Adrenal gland (tissue), 9 donors: ENCODE measurements at regions not wholly inside any gene's neighbourhood (a gene's known extent, or its start where the extent isn't known, plus 50 kb on each side); places are given as distances from the start of the nearest gene placed in this dataset.

Experiments
- DNase-seq, 7 donors: peaks; one replicate each; pipeline ENCODE4 v3.0.0-alpha.2; 2019 to 2020
- H3K27ac ChIP-seq, 5 donors: fragments of 200-600 bp; sonication (generic) in 4 of 5; 1 replicate in 3 of 5; 2 replicates in 2 of 5; pipeline versions ENCODE4 v1.5.1 to v1.8.0; 2016 to 2020; ENCODE audit warnings: mild to moderate bottlenecking in 1 of 5
- H3K27me3 ChIP-seq: fragments of 200-600 bp; 2 replicates; pipeline ENCODE4 v1.8.0; 2021
- H3K36me3 ChIP-seq, 2 donors: fragments of 200-600 bp; replicated peaks in 1 of 2; 1 replicate in 1 of 2; 2 replicates in 1 of 2; pipeline versions ENCODE4 v1.5.1 to v1.8.0; 2018 to 2022
- H3K4me1 ChIP-seq, 2 donors: fragments of 200-600 bp; replicated peaks in 1 of 2; 1 replicate in 1 of 2; 2 replicates in 1 of 2; pipeline versions ENCODE4 v1.5.1 to v1.8.0; 2018 to 2021
- H3K4me3 ChIP-seq, 4 donors: fragments of 200-600 bp; sonication (generic) in 3 of 4; one replicate each; pipeline ENCODE4 v1.5.1; 2016 to 2018
- H3K9me3 ChIP-seq, 3 donors: fragments of 200-600 bp; sonication (generic) in 1 of 3; replicated peaks in 1 of 3; 1 replicate in 2 of 3; 2 replicates in 1 of 3; pipeline versions ENCODE4 v1.5.1 to v1.8.0; 2016 to 2021
- CTCF ChIP-seq, 6 experiments: fragments of 450-650 bp in 4 of 6; fragments of 200-600 bp in 2 of 6; sonication (generic) in 1 of 6; IDR thresholded peaks; 1 replicate in 5 of 6; 2 replicates in 1 of 6; pipeline versions ENCODE4 v1.5.1 to v1.8.0; 2016 to 2021; ENCODE audit warnings: antibody characterized with exemption in 6 of 6, mild to moderate bottlenecking in 2 of 6, moderate library complexity in 1 of 6
- POLR2A ChIP-seq, 2 donors: fragments of 450-650 bp; IDR thresholded peaks; one replicate each; pipeline ENCODE4 v1.6.1; 2017; ENCODE audit warnings: antibody characterized with exemption in 2 of 2, mild to moderate bottlenecking in 2 of 2, moderate library complexity in 1 of 2
- WGBS, 4 donors: extraction: QIAGEN DNeasy Blood & Tissue Kit in 2 of 4; methylation state at CpG; one replicate each; pipeline versions ENCODE4 v1.1.5 to v1.1.7; 2013 to 2017; 5-methylcytosine and 5-hydroxymethylcytosine counted together
- intact Hi-C, 2 donors: fragments of 100-400 bp; cut with DNase I; formaldehyde crosslinking; loops; one replicate each; pipeline versions ENCODE4 v1.14.1 to v1.15.0; 2022 to 2023
- donor health status: healthy with polysubstance abuse.
- donor health status: Bipolar disorder and iron deficiency.
- donor health status: DM: yes; HTN: yes; CAD: no.
- donor health status: DM: no; HTN: no; CAD: no.
- donor health status: DM: no; HTN: no; CAD: no.

GRCh38 chr4:149972407-149972806 is 105.8 kb upstream of the DCLK2 start:
- Histone ChIP-seq H3K27ac (no peak overlapping the region), H3K9me3 (no peaks in the 10 kb centered on the region), H3K27me3 (no peaks in the 10 kb centered on the region), H3K4me3 (no peak overlapping the region), H3K4me1 (no peaks in the 10 kb centered on the region), H3K36me3 (no peaks in the 10 kb centered on the region)
- intact Hi-C loops = no loop called here
- TF ChIP-seq POLR2A (IDR thresholded peaks at IDR 0.05) = no peak
- TF ChIP-seq CTCF (IDR thresholded peaks at IDR 0.05) = no peak
- WGBS, 4 donors = 57 to 69% (median 63%) methylated on average over 2 of the region's 2 CpGs
- DNase-seq = no peak

- TF ChIP-seq CTCF (IDR thresholded peaks at IDR 0.05) = no peak
- TF ChIP-seq POLR2A (IDR thresholded peaks at IDR 0.05) = no peak
- Histone ChIP-seq H3K9me3 (no peaks in the 10 kb centered on the region), H3K4me1 (no peaks in the 10 kb centered on the region), H3K27ac (no peak overlapping the region), H3K4me3 (no peak overlapping the region), H3K27me3 (no peaks in the 10 kb centered on the region), H3K36me3 (no peaks in the 10 kb centered on the region)
- WGBS, 4 donors = 72 to 82% (median 77%) methylated on average over 2 of the region's 2 CpGs
- intact Hi-C loops = no loop called here
- no peak for DNase-seq
Observed at GRCh38 chr4:149973181-149973580, 105.1 kb upstream of the DCLK2 start.

- no peak overlapping the region for H3K4me3 ChIP-seq
- no peaks in the 10 kb centered on the region for H3K27me3 ChIP-seq
- H3K36me3 ChIP-seq = no peaks in the 10 kb centered on the region
- intact Hi-C loops = no loop called here
- TF ChIP-seq CTCF (IDR thresholded peaks at IDR 0.05) = no peak
- TF ChIP-seq POLR2A (IDR thresholded peaks at IDR 0.05) = no peak
- 79 to 85% (median 82%) methylated on average over 1 of the region's 1 CpG for WGBS, 4 donors
- no peaks in the 10 kb centered on the region for H3K9me3 ChIP-seq
- H3K4me1 ChIP-seq = no peaks in the 10 kb centered on the region
- DNase-seq = no peak
- H3K27ac ChIP-seq = no peak overlapping the region
Observed at GRCh38 chr4:149975172-149975571, 103.1 kb upstream of the DCLK2 start.

- H3K27ac ChIP-seq = no peak overlapping the region
Observed at GRCh38 chr4:149980121-149980682, 98.0 kb upstream of the DCLK2 start.

More at GRCh38 chr4:149980121-149980682, 98.0 kb upstream of the DCLK2 start:
- intact Hi-C loops = no loop called here
- Histone ChIP-seq H3K4me1 (no peaks in the 10 kb centered on the region), H3K4me3 (no peak overlapping the region), H3K27me3 (no peaks in the 10 kb centered on the region), H3K9me3 (no peaks in the 10 kb centered on the region), H3K36me3 (no peaks in the 10 kb centered on the region)
- WGBS, 4 donors = 55 to 72% (median 63%) methylated on average over 7 of the region's 7 CpGs
- DNase-seq = no peak
- TF ChIP-seq POLR2A (IDR thresholded peaks at IDR 0.05) = no peak
- no peak for TF ChIP-seq CTCF (IDR thresholded peaks at IDR 0.05)
